ENCODE measurements at regions not wholly inside any gene's neighbourhood (a gene's known extent, or its start where the extent isn't known, plus 50 kb on each side); places are given as distances from the start of the nearest gene placed in this dataset.

DNA sequence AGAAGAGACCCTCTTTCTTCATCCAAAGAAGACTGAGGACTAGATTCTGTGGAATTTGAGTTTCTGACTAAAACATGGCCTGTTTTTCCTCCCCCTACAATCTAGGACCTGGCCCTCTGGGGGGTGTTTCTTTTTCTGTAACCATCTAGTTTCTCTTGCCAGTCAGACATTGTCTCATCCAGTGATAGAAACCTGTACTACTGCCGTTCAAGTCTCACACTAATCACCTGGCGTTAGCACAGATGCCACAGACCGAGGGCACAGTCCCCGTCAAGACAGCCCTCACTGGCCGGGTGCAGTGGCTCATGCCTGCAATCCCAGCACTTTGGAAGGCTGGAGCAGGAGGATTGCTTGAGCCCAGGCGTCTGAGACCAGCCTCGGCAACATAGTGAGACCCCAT is 126.9 kb upstream of the NDUFV2 start:
- Histone ChIP-seq H2AFZ (ENCODE audit: low read length) (no peak overlapping the region), H3K36me3 (replicated peaks in 1 of 2; ENCODE audit: control insufficient read depth in 1 of 2, insufficient read depth in 2 of 2, low read length in 2 of 2) (no peaks in the 10 kb centered on the region), H3K4me2 (ENCODE audit: low read depth, low read length) (no peak overlapping the region), H3K4me1 (ENCODE audit: insufficient read depth, low read length) (peaks cover 27% of the 10 kb centered on the region), H3K9me3 (ENCODE audit: low read length) (no peaks in the 10 kb centered on the region), H4K20me1 (ENCODE audit: insufficient read depth, low read length) (no peaks in the 10 kb centered on the region), H3K27ac (ENCODE audit: extremely low read length, insufficient read depth, low read length) (no peak overlapping the region), H3K4me3 (replicated peaks in 1 of 3; ENCODE audit: insufficient read depth in 1 of 3, low read depth in 2 of 3, low read length in 3 of 3) (no peak overlapping the region), H3K27me3 (ENCODE audit: control insufficient read depth in 1 of 2, insufficient read depth in 2 of 2, low read length in 2 of 2) (peaks cover 0 to under 1% of the 10 kb centered on the region in 2 experiments; a peak in 2 of 5 replicates), H3K79me2 (ENCODE audit: insufficient read depth, low read length) (no peaks in the 10 kb centered on the region), H3K9ac (ENCODE audit: insufficient read depth, low read depth, low read length) (no peak overlapping the region)
- ATAC-seq (no peak), FAIRE-seq (no peak), DNase-seq (ENCODE audit: low spot score) (no peak)
- TF ChIP-seq GZF1 (CRISPR knock-in tag; IDR thresholded peaks at IDR 0.05) (no peak), GABPA (IDR thresholded peaks at IDR 0.05; ENCODE audit: low read depth, low read length) (no peak), GABPA (CRISPR knock-in tag; IDR thresholded peaks at IDR 0.05; ENCODE audit: low read depth) (no peak), ZC3H13 (CRISPR knock-in tag; IDR thresholded peaks at IDR 0.05) (no peak), CEBPB (IDR thresholded peaks at IDR 0.05; ENCODE audit: borderline replicate concordance, low read depth, low read length) (no peak), U2AF2 (IDR thresholded peaks at IDR 0.05; ENCODE audit: low read depth, low read length) (no peak), MXD4 (CRISPR knock-in tag; IDR thresholded peaks at IDR 0.05) (no peak), KLF13 (CRISPR knock-in tag; IDR thresholded peaks at IDR 0.05) (no peak), ZNF660 (CRISPR knock-in tag; IDR thresholded peaks at IDR 0.05; ENCODE audit: borderline replicate concordance, low read depth) (no peak), ZNF615 (CRISPR knock-in tag; IDR thresholded peaks at IDR 0.05; ENCODE audit: borderline replicate concordance) (no peak)
- TF ChIP-seq, protein P1, sequence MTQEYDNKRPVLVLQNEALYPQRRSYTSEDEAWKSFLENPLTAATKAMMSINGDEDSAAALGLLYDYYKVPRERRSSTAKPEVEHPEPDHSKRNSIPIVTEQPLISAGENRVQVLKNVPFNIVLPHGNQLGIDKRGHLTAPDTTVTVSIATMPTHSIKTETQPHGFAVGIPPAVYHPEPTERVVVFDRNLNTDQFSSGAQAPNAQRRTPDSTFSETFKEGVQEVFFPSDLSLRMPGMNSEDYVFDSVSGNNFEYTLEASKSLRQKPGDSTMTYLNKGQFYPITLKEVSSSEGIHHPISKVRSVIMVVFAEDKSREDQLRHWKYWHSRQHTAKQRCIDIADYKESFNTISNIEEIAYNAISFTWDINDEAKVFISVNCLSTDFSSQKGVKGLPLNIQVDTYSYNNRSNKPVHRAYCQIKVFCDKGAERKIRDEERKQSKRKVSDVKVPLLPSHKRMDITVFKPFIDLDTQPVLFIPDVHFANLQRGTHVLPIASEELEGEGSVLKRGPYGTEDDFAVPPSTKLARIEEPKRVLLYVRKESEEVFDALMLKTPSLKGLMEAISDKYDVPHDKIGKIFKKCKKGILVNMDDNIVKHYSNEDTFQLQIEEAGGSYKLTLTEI (CRISPR knock-in tag; conservative IDR thresholded peaks at IDR 0.05): no peak
- TF ChIP-seq, protein P2, sequence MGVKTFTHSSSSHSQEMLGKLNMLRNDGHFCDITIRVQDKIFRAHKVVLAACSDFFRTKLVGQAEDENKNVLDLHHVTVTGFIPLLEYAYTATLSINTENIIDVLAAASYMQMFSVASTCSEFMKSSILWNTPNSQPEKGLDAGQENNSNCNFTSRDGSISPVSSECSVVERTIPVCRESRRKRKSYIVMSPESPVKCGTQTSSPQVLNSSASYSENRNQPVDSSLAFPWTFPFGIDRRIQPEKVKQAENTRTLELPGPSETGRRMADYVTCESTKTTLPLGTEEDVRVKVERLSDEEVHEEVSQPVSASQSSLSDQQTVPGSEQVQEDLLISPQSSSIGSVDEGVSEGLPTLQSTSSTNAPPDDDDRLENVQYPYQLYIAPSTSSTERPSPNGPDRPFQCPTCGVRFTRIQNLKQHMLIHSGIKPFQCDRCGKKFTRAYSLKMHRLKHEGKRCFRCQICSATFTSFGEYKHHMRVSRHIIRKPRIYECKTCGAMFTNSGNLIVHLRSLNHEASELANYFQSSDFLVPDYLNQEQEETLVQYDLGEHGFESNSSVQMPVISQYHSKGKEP (CRISPR knock-in tag; IDR thresholded peaks at IDR 0.05): no peak
- TF ChIP-seq, protein P3, sequence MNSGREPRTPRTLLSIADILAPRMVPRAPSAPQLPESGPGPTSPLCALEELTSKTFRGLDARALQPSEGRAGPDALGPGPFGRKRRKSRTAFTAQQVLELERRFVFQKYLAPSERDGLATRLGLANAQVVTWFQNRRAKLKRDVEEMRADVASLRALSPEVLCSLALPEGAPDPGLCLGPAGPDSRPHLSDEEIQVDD (CRISPR knock-in tag; IDR thresholded peaks at IDR 0.05; ENCODE audit: borderline replicate concordance): no peak
- BruUV-seq (replicated peaks): no TSS peak
- intact Hi-C loops (cut with micrococcal nuclease; ENCODE audit: unreplicated experiment): no loop called here
- whole genome bisulfite sequencing (ENCODE audit: low lambda C conversion rate): 16% methylated on average over 7 of the region's 7 CpGs
- in situ Hi-C loops (cut with HindIII; ENCODE audit: extremely low pct_ligation_motif_present, low pct_unique_long_range_greater_than_20kb): no loop called here
- POLR2A ChIA-PET: no interaction called here
- CTCF ChIA-PET (ENCODE audit: low intra/inter-chr PET ratio, low total read pairs): no interaction called here
